HG02870 (cell line): ENCODE measurements at regions not wholly inside any gene's neighbourhood (a gene's known extent, or its start where the extent isn't known, plus 50 kb on each side); places are given as distances from the start of the nearest gene placed in this dataset.

Experiments
- ATAC-seq: cut with Tn5 transposase; IDR thresholded peaks from one replicate; pipeline ENCODE4 v1.9.1; 2021; ENCODE audit warnings: mild to moderate bottlenecking, moderate library complexity; ENCODE audit not compliant: unreplicated experiment

DNA sequence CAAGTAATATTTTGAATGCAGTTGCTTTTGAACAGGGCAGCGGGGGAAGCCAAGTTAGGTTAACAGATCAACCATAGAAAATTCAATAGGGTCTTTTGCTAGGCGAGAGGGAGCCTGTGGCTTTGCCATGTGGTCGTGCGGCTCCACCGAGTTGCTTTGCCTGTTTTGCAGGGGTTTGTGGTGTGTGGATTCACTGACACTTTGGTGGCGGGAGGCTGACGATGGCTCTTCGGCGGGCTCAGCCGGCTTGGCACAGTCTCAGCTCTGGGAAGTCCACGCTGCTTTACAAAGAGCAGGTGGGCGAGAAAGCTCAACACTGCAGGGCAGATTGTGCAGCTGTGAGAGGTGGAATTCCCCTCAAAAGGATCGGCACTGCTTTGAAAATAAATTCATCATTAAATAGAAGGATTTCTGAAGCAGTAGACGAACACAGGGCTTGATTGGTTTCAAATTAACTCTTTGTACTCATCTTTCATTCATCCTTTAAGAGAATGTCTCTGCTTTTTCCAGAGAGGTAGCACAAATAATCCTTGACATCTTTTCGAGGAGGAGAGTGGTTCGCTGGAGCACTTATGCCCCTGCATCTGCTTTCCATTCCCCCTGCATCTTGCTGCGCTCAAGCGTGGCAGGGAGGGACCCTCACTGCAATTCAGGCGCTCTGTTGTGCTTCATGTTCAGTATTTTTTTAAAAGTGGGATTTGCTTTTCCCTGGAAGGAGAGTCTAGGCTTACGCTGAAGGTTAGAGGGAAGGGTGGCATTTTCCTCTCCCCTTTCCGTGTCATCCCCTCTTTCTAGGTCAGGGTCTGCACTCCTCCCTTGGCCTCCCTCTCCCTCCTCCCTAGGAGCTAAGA, 201.8 kb upstream of the LEF1 start:
- ATAC-seq = no peak

DNA sequence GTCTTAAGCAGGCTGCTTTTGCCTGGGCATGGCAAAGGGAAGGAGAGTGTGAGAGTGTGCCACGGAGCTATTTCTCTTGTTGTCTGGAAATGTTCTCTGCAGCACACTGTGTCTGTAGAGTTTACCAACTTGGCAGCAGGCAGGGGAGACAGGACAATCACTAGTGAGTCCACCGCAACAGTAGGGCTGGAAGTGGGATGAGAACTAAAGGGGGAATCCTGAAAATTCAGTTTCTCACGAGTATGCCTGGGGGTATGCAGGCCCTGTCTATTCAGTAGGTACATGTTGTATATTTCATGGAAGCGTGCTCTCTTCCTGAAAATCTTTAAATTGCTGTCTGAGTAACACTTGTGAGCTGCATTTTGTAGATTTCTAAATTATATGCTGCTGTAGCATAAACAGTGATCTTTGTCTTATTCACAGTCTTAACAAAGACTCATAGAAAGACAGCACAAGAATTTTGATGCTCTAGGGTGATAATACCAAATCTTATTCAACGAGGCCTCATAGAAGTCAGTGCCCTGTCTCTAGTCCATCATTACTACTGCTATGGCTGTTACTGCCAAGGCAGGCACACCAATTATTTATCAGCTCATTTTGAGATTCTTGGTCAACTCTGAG, 200.4 kb upstream of the LEF1 start:
- ATAC-seq = no peak

DNA sequence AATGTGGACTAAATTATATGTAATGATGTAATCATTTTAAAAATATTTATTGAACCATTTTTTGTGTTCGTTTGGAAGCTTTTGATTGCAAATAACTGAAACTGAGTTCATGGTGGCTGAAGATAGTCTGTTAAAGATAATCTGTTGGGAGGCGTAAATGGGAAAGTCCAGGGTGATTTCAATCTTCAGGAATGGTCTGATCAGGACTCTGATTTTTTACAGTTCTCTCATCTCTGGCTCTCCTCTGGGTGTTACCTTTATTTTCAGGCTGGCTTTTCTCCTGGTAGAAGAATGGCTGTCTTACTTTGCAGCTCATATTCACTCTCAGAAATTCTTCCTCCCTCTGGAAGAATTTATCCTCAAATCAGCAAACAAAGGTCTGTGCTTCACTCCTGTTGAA, 199.0 kb upstream of the LEF1 start:
- no peak for ATAC-seq

- ATAC-seq = no peak
Measured at GRCh38 chr4:108366716-108367115, 198.0 kb upstream of the LEF1 start.

DNA sequence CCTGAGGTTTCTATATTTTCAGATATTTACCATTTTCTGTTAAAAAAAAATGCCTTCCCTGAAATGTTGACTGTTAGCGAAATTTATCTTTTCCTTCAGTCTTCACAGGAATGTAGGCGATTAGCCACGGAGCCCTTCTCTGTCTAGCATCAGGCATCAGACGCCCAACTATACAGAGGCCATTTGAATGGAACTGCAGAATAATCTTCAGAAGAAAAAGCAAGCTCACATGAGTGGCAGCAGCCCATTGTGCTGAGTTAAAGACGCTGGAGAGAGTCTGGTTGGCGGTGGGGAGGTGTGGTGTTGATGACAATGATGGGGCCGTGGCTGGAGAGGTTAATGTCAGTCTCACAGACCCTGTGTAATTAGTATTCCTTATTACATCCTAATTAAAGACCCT, 196.8 kb upstream of the LEF1 start:
- no peak for ATAC-seq

DNA sequence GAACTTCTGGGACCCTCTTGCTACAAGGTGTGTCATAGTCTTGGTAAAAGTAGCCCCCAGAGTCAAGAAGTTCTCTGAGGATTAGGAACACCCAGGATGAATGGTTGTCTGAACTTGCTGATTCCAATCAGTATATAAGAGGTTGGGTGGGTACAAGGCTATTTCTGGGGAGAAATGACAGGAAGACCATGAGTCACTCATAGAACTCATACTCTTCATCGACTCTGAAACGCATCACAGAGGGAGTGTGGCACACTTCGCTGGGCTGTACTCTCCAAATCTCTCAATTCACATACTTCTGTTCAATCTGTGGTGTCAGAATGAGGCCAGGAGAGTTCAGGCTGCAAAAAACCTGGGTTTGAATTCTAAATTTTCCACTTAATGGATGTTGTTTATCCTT, 193.2 kb upstream of the LEF1 start:
- ATAC-seq = no peak

- ATAC-seq = no peak
Measured at GRCh38 chr4:108361446-108361820, 192.7 kb upstream of the LEF1 start.

GRCh38 chr4:108360754-108361445, 192.2 kb upstream of the LEF1 start:
- ATAC-seq = no peak

- no peak for ATAC-seq
Measured at GRCh38 chr4:108359986-108360681, 191.4 kb upstream of the LEF1 start.

- peak; percentile 36 for ATAC-seq
Measured at GRCh38 chr4:108359130-108359985, 190.6 kb upstream of the LEF1 start.

DNA sequence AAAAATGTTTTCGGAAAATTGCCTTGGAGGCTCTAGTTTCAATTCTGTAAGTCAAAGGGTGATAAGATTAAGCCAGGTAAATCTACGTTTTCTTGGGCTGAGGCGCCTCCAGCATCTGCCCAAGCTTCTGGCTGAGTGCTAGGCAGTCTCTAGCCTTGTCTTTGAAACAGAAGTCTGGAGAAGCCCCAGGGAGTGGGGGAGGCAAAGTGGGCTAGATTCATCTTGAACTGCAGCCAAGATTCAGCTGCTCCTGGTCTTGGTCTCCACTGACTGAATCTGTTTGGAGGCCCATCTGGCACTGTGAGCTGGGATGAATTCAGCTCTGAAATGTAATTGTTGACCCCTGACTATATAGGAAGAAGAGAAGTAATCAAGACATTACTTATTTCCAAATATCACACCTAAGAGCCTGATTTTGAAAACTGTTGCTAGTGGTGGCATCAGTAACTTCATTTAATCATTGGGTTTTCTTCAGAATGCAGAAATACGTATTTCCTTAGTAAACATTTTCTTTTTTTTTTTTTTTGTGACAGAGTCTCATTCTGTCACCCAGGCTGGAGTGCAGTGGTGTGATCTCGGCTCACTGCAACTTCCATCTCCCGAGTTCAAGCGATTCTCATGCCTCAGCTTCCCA, 187.3 kb upstream of the LEF1 start:
- ATAC-seq = no peak

GRCh38 chr4:108355186-108355901, 186.6 kb upstream of the LEF1 start:
- ATAC-seq = no peak

DNA sequence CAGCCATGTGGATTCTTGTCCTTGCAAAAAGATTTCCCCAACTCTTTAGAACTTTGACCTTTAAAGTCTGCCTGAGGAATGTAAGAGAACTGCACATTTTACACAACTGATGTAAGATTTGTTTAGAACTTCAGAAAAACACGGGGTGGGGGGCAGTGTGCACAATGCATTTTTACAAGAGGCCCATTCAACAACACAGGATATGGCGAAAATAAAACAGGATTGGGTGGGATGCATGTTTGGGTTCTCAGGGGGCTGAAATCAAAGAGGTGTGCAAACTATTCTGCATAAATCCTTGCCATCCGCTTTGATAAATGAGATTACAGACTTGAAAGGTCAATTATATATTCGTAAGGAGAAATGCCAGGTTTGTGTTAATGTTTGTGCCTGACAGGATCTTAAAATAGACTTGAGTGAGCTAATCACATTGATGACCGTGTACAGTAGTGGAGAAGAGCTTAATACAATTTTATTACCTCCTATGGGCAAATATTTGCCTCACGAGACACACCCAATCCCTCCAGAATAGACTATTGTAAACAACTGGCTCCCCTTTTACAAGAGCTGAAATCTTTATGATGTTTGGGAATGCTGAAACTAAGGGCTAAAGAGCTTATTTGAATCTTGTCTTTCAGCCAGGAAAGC, 184.1 kb upstream of the LEF1 start:
- no peak for ATAC-seq

DNA sequence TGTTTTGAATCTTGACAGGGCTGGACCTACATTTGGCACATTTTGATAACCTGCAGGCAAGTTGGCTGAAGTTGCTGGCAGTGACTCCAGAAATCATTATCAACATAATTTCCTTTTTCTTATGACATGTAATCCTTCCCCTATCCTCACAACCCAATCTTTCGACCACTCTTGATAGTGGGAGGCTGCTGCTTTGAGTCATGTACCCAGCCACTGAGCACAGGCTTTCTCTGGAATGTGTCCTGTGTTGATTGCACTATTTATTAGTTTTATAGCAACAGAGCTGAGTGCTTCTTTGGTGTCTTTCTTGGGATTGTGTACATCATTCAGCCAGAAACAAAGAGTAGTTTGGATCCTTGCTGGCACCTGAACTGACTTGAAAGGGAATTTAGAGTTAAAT, 183.1 kb upstream of the LEF1 start:
- no peak for ATAC-seq

- no peak for ATAC-seq
Measured at GRCh38 chr4:108350332-108350731, 181.6 kb upstream of the LEF1 start.

GRCh38 chr4:108346818-108347210, 178.1 kb upstream of the LEF1 start:
- no peak for ATAC-seq

DNA sequence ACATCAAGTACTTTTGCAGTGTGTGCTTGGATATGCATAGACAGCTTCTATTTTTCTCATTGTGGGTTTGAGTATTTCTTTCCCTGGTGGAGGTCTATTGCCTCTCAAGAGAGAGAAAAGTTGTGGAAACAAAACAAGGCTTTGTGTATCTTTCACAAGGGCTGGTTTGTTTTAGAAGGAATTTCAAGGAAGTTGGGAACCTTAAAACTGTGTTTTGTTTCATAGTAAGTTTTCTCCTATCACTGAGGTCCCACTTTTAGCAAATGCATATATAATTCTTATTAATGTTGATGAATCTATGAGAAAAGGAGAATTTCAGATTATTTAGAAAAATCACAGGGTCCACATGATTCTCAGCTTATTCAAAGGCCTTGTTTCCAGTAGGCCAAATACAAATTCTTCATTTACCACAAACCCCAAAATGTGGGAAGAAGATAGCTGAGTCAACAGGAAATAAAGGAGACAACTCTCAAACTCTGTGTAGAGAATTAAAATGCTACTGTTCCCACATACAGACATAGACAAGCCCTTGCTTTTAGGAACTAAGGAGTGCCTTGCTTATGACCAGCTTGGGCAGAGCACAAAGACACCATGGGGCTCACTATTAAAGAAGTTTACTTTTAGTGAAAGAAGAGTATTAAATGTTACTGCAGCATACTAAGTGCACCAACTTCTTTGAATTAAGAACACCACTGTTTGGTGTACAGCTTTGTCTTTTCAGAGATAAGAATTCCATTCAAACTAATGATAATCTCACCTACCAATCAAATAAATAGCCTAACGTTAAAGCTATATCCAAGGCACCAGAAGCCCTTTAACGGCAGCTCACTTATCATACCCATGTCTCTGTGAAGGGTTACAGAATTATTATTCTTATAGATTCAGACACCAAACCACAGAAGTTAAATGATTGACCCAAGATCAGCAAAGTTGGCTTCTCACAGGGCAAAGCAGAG, 177.4 kb upstream of the LEF1 start:
- no peak for ATAC-seq
